Esophagus muscularis mucosa (tissue), 4 donors: ENCODE measurements at regions not wholly inside any gene's neighbourhood (a gene's known extent, or its start where the extent isn't known, plus 50 kb on each side); places are given as distances from the start of the nearest gene placed in this dataset.

Experiments used
- DNase-seq: peaks from one replicate; pipeline ENCODE4 v3.0.0-alpha.2; 2017; ENCODE audit errors: extremely low spot score
- H3K27ac ChIP-seq, 4 donors: fragments of 200-600 bp; sonication (generic); replicated peaks in 1 of 4; 1 replicate in 3 of 4; 2 replicates in 1 of 4; pipeline ENCODE4 v1.5.1; 2016 to 2019; ENCODE audit warnings: mild to moderate bottlenecking in 1 of 4
- H3K27me3 ChIP-seq, 4 donors: fragments of 200-600 bp; sonication (generic); one replicate each; pipeline versions ENCODE4 v1.5.1 to v1.6.0; 2016 to 2019
- H3K36me3 ChIP-seq, 4 donors: fragments of 200-600 bp; sonication (generic); one replicate each; pipeline ENCODE4 v1.5.1; 2016 to 2019
- H3K4me1 ChIP-seq, 4 donors: fragments of 200-600 bp; sonication (generic); one replicate each; pipeline ENCODE4 v1.5.1; 2016 to 2019
- H3K4me3 ChIP-seq, 4 donors: fragments of 200-600 bp; sonication (generic); 1 replicate in 2 of 4; 2 replicates in 2 of 4; pipeline ENCODE4 v1.5.1; 2016 to 2019; ENCODE audit warnings: mild to moderate bottlenecking in 4 of 4, moderate library complexity in 1 of 4
- H3K9me3 ChIP-seq, 4 donors: fragments of 200-600 bp; sonication (generic); 1 replicate in 3 of 4; 2 replicates in 1 of 4; pipeline ENCODE4 v1.5.1; 2016 to 2019
- EP300 ChIP-seq: sonication (generic); formaldehyde crosslinking; IDR thresholded peaks from one replicate; pipeline ENCODE4 v1.6.1; 2017; ENCODE audit warnings: antibody characterized with exemption
- POLR2A ChIP-seq: fragments of 450-650 bp; IDR thresholded peaks from one replicate; pipeline ENCODE4 v1.6.1; 2017; ENCODE audit warnings: antibody characterized with exemption, moderate library complexity, mild to moderate bottlenecking, low read depth
- POLR2AphosphoS5 ChIP-seq, 2 donors: sonication (generic); formaldehyde crosslinking; IDR thresholded peaks; one replicate each; pipeline ENCODE4 v1.6.1; 2017; ENCODE audit warnings: antibody characterized with exemption in 2 of 2
- WGBS: methylation state at CpG from one replicate; pipeline ENCODE4 v1.1.5; 2018; 5-methylcytosine and 5-hydroxymethylcytosine counted together
- intact Hi-C: fragments of 100-400 bp; cut with DNase I; formaldehyde crosslinking; loops from one replicate; pipeline ENCODE4 v1.15.1; 2023
- TF ChIP-seq, protein P1 (sequence below), 3 experiments: fragments of 200-600 bp in 2 of 3; fragments of 450-650 bp in 1 of 3; sonication (generic) in 2 of 3; IDR thresholded peaks; one replicate each; pipeline ENCODE4 v1.5.1; 2017 to 2019; ENCODE audit warnings: antibody characterized with exemption in 3 of 3, mild to moderate bottlenecking in 2 of 3, moderate library complexity in 1 of 3

DNA sequence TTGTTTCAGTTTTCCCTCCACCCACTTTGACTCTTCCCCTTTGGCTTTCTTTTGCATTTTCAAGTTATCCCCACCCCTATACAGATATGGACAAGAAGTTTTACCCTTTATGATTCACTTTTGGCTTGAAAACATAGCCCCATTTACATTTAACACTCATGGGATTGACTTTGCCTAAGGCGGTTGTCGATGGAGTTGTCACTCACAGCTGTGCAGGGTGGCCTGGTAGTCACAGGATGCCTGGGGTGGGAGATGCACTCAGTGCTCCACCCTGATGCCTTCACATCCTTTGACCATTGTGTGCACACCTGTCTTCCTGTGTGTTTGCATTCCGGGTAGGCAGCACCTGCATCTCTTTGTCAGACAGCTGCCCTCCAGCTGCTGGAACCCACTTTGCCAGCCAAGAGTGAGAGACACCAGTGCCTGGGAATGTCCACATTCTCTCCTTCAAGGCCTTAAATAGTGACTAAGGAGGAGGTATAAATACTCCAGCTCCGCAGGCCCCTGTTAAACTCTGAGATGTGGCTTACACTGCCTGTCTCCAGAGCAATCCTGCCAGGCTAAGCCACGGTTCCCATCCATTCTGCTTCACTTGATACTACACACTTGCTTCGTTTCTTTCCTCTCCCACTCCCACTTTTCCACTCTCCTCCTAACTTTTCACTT, 191.5 kb upstream of the SLC24A5 start:
- no peak overlapping the region for H3K27ac ChIP-seq
- no peak overlapping the region for H3K4me3 ChIP-seq
- TF ChIP-seq, protein P1, sequence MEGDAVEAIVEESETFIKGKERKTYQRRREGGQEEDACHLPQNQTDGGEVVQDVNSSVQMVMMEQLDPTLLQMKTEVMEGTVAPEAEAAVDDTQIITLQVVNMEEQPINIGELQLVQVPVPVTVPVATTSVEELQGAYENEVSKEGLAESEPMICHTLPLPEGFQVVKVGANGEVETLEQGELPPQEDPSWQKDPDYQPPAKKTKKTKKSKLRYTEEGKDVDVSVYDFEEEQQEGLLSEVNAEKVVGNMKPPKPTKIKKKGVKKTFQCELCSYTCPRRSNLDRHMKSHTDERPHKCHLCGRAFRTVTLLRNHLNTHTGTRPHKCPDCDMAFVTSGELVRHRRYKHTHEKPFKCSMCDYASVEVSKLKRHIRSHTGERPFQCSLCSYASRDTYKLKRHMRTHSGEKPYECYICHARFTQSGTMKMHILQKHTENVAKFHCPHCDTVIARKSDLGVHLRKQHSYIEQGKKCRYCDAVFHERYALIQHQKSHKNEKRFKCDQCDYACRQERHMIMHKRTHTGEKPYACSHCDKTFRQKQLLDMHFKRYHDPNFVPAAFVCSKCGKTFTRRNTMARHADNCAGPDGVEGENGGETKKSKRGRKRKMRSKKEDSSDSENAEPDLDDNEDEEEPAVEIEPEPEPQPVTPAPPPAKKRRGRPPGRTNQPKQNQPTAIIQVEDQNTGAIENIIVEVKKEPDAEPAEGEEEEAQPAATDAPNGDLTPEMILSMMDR (IDR thresholded peaks at IDR 0.05): no peak
- no peak for TF ChIP-seq POLR2AphosphoS5 (IDR thresholded peaks at IDR 0.05)
- TF ChIP-seq EP300: no peak
- no peak for TF ChIP-seq POLR2A
- DNase-seq: no peak
- no peaks in the 10 kb centered on the region for H3K9me3 ChIP-seq
- intact Hi-C loops: no loop called here
- no peaks in the 10 kb centered on the region for H3K27me3 ChIP-seq
- H3K36me3 ChIP-seq: no peaks in the 10 kb centered on the region
- 85% methylated on average over 6 of the region's 6 CpGs for WGBS
- no peaks in the 10 kb centered on the region for H3K4me1 ChIP-seq

DNA sequence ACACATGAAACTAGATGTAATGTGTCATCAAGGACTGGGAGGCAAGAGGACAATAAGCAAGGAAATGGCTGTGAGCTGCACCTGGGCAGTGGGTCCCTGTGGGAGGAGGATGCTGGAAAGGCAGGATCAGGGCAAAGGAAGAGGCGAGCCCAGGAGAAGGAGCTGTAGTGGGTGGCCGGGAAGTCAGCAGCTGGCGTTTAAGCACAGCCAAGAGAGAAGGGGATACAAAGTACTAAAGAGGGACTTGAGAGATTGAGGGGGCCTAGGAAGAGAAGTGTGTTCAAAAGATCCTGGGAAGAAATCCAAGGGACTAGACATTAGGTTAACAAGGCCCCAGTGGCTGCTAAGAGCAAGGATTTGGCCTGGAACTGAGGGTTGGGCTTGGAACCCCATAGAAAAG, 188.5 kb upstream of the SLC24A5 start:
- no peak overlapping the region for H3K27ac ChIP-seq
- H3K4me1 ChIP-seq: no peaks in the 10 kb centered on the region
- H3K36me3 ChIP-seq: no peaks in the 10 kb centered on the region
- H3K9me3 ChIP-seq: no peaks in the 10 kb centered on the region
- H3K27me3 ChIP-seq: no peaks in the 10 kb centered on the region
- TF ChIP-seq POLR2AphosphoS5 (IDR thresholded peaks at IDR 0.05): no peak
- TF ChIP-seq, protein P1 (IDR thresholded peaks at IDR 0.05): no peak
- no peak for TF ChIP-seq POLR2A
- TF ChIP-seq EP300: no peak
- intact Hi-C loops: no loop called here
- no peak for DNase-seq
- WGBS: 79% methylated on average over 3 of the region's 3 CpGs
- H3K4me3 ChIP-seq: no peak overlapping the region

DNA sequence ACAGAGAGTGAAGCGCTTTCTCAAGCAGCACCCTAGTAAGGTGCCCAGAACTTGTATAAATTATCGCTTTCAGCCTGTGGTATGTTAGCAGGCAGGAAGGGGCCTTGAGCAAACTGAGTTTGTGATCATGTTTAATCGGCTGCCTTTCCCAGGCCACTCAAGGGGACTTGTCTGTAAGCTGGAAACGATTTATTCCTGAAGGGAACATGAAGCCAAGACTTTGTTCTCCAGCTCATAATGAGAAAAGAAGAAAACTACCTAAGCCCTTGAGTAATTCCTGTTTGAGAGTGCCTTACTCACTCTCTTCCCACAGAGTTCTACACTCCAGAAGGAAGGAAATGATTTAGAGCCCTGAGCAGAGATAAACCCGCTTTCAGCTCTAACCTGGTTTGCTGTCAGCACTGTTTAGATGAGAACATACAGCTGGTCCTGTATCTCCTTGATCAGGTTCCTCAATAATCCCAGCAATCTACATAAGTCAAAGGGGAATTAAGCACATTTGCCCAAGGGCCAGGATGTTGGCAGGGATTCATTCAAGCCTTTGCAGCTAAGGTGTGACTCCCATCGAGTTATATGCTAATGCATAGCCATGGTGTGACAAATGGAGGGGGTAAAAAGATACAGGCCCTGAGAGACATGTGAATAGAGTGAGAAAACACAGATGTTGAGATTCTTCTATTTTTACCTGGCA, 187.7 kb upstream of the SLC24A5 start:
- 51% methylated on average over 6 of the region's 6 CpGs for WGBS
- intact Hi-C loops: no loop called here
- no peak for DNase-seq
- no peak overlapping the region for H3K27ac ChIP-seq
- H3K27me3 ChIP-seq: no peaks in the 10 kb centered on the region
- H3K9me3 ChIP-seq: no peaks in the 10 kb centered on the region
- H3K4me3 ChIP-seq: no peak overlapping the region
- no peaks in the 10 kb centered on the region for H3K36me3 ChIP-seq
- no peak for TF ChIP-seq POLR2A
- no peak for TF ChIP-seq EP300
- TF ChIP-seq, protein P1 (IDR thresholded peaks at IDR 0.05): no peak
- TF ChIP-seq POLR2AphosphoS5 (IDR thresholded peaks at IDR 0.05): no peak
- H3K4me1 ChIP-seq: no peaks in the 10 kb centered on the region

DNA sequence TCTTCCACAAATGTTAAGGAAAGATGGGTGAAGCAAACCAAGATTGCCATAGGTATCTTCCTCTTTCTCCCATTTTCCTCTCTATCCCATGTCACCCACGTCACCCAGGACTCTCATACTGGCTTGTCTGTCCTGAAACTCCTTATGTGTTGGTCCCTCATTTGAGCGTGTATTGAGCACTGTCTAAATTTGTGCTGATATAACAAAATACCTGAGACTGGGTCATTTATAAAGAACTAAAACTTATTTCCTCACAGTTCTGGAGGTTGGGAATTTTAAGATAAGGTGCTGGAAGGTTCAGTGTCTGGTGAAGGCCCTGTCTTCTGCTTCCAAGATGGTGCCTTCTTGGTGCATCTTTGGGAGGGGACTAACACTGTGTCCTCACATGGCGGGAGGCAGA, 186.9 kb upstream of the SLC24A5 start:
- intact Hi-C loops: no loop called here
- 90% methylated on average over 3 of the region's 3 CpGs for WGBS
- H3K27me3 ChIP-seq: no peaks in the 10 kb centered on the region
- DNase-seq: no peak
- no peak overlapping the region for H3K4me3 ChIP-seq
- no peak overlapping the region for H3K27ac ChIP-seq
- H3K4me1 ChIP-seq: no peaks in the 10 kb centered on the region
- H3K36me3 ChIP-seq: no peaks in the 10 kb centered on the region
- no peaks in the 10 kb centered on the region for H3K9me3 ChIP-seq
- TF ChIP-seq POLR2AphosphoS5 (IDR thresholded peaks at IDR 0.05): no peak
- TF ChIP-seq, protein P1 (IDR thresholded peaks at IDR 0.05): no peak
- TF ChIP-seq POLR2A: no peak
